ENCODE measurements at regions not wholly inside any gene's neighbourhood (a gene's known extent, or its start where the extent isn't known, plus 50 kb on each side); places are given as distances from the start of the nearest gene placed in this dataset.
"Not testable (repeated sequence)": the region's sequence is repeated elsewhere in the genome, so short reads cannot be mapped to it uniquely, and the experiment has no call there.

DNA sequence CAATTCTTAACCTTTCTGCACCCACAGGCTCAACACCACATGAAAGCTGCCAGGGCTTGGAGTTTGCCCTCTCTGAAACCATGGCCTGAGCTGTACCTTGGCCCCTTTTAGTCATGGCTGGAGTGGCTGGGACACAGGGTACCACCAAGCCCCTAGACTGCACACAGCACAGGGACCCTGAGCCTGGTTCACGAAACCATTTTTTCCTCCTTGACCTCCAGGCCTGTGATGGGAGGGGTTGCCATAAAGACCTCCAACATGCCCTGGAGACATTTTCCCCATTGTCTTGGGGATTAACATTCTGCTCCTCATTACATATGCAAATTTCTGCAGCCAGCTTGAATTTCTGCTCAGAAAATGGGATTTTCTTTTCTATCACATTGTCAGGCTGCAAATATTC, 113.4 kb downstream of the XPNPEP1 start:
- DNase-seq (ENCODE audit: extremely low read depth in 1 of 11, low read depth in 9 of 11, low spot score in 4 of 11), result not testable (repeated sequence)

GRCh38 chr10:109801191-109801590, 122.1 kb downstream of the XPNPEP1 start:
- DNase-seq (ENCODE audit: extremely low read depth in 1 of 11, low read depth in 9 of 11, low spot score in 4 of 11), result not testable (repeated sequence)

GRCh38 chr10:109790647-109791046, 132.7 kb downstream of the XPNPEP1 start:
- DNase-seq (ENCODE audit: extremely low read depth in 1 of 11, low read depth in 9 of 11, low spot score in 4 of 11), result no peak

- no peak for DNase-seq (ENCODE audit: extremely low read depth in 1 of 11, low read depth in 9 of 11, low spot score in 4 of 11)
Observed at GRCh38 chr10:109784236-109784635, 139.1 kb downstream of the XPNPEP1 start.

- DNase-seq (ENCODE audit: extremely low read depth in 1 of 11, low read depth in 9 of 11, low spot score in 4 of 11), result no peak
Observed at GRCh38 chr10:109783286-109783685, 140.0 kb downstream of the XPNPEP1 start.

- DNase-seq (ENCODE audit: extremely low read depth in 1 of 11, low read depth in 9 of 11, low spot score in 4 of 11), result no peak
Observed at GRCh38 chr10:109780997-109781396, 142.3 kb downstream of the XPNPEP1 start.

GRCh38 chr10:109778993-109779392, 144.3 kb downstream of the XPNPEP1 start:
- no peak for DNase-seq (ENCODE audit: extremely low read depth in 1 of 11, low read depth in 9 of 11, low spot score in 4 of 11)

DNA sequence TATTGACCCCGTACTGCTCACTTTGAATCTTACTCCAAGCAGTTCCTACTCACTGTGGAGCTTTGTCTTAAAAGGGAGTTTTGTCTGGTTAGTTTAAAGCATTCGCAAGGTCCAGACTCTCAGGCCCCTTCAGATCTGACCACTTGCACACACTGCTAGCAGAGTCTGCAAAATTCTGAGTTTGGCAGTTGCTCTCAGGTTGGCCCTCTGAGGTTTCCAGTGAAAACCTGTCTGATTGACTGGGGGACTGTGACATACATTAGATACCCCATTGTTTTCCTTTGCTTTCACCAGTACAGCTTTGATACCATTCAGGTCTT, 149.2 kb downstream of the XPNPEP1 start:
- DNase-seq (ENCODE audit: extremely low read depth in 1 of 11, low read depth in 9 of 11, low spot score in 4 of 11), result no peak

- DNase-seq (ENCODE audit: extremely low read depth in 1 of 11, low read depth in 9 of 11, low spot score in 4 of 11), result peak in 8 of 11 donors; percentile 6 to 22 (median 12)
Observed at GRCh38 chr10:109773288-109774120, 149.8 kb downstream of the XPNPEP1 start.

- DNase-seq (ENCODE audit: extremely low read depth in 1 of 11, low read depth in 9 of 11, low spot score in 4 of 11), result no peak
Observed at GRCh38 chr10:109770663-109771062, 152.6 kb downstream of the XPNPEP1 start.

DNA sequence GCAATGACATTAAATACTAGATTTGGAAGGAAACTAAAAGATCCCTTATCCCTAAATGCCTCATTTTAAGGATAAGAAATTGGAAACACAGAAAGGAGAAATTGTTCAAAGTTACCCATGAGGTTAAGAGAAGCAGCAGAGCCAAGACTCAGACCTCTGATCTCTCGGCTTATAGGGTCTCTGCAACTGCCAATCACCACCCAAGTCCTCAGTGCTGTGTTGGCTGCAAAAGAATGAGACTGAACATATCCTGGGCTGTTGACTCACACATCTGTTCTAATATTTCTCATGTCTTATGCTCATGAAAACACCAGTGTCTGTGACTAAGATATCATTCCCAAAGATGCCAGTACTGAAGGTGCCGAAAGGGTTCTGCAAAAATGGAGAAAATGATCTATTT, 153.3 kb downstream of the XPNPEP1 start:
- no peak for DNase-seq (ENCODE audit: extremely low read depth in 1 of 11, low read depth in 9 of 11, low spot score in 4 of 11)

DNA sequence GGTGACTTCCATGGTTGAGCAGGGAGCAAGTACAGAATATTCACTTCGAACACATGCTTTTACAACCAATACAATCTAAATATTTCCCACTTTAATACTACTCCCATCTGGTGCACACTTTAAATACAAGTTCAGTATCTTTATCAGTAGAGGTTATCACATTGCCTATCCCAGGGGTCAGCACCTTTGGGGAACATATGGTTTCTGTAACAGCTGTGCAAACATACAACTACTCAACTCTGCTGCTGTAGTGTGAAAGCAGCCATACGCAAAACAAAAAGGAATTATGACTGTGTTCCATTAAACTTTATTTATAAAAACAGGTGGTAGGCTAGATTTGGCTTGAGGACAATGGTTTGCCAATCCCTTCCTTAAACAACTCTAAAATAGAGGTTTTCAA, 157.5 kb downstream of the XPNPEP1 start:
- DNase-seq (ENCODE audit: extremely low read depth in 1 of 11, low read depth in 9 of 11, low spot score in 4 of 11), result no peak

DNA sequence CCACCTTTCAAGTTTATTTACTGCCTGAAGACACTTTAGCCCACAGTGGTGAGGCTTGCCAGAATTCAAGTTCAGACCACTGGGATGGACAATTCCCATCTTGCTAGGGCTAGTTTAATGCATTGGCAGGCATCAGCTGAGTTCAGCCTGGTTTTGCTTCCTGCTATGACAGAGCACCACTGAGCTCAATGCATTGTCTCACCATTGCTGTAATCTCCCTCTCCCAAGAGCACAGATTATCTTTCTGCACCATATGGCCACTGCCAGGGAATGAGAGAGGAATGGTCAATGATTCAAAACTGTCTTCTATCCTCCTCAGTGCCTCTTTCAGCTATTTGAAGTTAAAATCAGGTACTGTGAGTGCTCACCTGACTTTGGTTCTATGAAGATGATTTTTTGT, 160.8 kb downstream of the XPNPEP1 start:
- no peak for DNase-seq (ENCODE audit: extremely low read depth in 1 of 11, low read depth in 9 of 11, low spot score in 4 of 11)

DNA sequence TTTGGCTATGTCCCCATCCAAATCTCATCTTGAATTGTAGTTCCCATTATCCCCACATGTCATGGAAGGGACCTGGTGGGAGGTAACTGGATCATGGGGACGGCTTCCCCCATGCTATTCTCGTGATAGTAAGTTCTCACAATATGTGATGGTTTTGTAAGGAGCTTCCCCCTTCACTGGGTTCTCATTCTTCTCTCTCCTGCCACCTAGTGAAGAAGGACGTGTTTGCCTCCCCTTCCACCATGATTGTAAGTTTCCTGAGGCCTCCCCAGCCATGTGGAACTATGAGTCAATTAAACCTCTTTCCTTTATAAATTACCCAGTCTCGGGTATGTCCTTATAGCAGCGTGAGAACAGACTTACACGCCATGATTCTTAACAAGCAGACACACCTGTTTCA, 165.6 kb downstream of the XPNPEP1 start:
- not testable (repeated sequence) for DNase-seq (ENCODE audit: extremely low read depth in 1 of 11, low read depth in 9 of 11, low spot score in 4 of 11)

GRCh38 chr10:109746861-109747260, 176.4 kb downstream of the XPNPEP1 start:
- no peak for DNase-seq (ENCODE audit: extremely low read depth in 1 of 11, low read depth in 9 of 11, low spot score in 4 of 11)

- DNase-seq (ENCODE audit: extremely low read depth in 1 of 11, low read depth in 9 of 11, low spot score in 4 of 11), result no peak
Observed at GRCh38 chr10:109744020-109744419, 179.3 kb downstream of the XPNPEP1 start.

- DNase-seq (ENCODE audit: extremely low read depth in 1 of 11, low read depth in 9 of 11, low spot score in 4 of 11), result no peak
Observed at GRCh38 chr10:109743574-109743973, 179.7 kb downstream of the XPNPEP1 start.

DNA sequence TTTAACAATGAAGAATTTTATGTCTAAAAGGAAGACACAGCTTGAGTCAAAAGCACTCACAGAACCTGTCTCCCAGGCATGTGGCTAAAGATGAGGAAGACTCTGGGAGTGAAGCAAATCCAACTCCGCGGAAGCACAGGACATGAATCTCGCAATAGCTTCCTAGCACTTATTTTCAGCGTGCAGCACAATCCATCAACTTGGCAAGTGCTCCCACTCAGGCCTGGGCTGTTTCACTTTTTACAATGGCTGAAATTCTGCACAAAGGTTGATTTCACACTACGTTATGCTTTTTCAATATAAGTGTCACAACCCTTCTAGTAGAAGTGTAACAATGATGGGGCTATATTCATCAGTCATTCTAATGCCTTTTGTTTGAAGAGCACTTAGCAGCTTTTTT, 180.2 kb downstream of the XPNPEP1 start:
- no peak for DNase-seq (ENCODE audit: extremely low read depth in 1 of 11, low read depth in 9 of 11, low spot score in 4 of 11)

DNA sequence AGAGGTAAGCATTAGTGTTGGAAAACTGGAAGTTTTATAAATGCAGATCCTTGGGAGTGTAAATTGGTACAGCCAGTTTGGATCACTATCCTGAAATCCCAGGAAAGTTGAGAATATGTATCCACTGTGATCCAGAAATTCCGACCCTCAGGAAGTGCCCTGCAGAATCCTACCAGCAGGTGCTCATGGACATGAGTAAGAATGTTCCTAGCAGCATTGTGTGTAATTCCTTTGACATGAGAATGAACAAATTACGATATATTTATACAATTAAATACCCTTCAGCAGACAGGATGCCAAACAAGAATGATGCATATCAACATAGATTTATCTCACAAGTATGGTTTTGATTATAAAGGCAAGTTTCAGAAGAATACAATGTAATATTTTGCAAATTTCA, 181.6 kb downstream of the XPNPEP1 start:
- DNase-seq (ENCODE audit: extremely low read depth in 1 of 11, low read depth in 9 of 11, low spot score in 4 of 11), result no peak

DNA sequence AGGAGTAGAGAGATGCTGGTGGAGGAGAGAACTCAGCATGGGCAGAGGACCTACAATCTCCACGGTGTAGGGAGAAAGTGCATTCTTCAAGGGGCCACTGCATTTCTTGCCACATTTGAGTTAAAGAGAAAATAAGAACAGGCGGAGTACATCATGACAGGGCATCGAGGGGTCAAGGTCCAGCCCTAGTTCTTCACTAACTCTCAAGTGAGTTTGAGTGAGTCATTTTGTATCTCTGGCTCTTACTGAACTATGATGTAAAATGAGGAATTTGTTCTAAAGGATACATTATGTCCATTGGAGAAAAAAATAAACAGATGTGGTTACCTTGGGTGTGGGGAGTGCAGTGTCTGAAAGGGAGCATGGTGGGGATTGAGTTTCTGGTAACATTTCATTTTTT, 182.9 kb downstream of the XPNPEP1 start:
- no peak for DNase-seq (ENCODE audit: extremely low read depth in 1 of 11, low read depth in 9 of 11, low spot score in 4 of 11)

DNA sequence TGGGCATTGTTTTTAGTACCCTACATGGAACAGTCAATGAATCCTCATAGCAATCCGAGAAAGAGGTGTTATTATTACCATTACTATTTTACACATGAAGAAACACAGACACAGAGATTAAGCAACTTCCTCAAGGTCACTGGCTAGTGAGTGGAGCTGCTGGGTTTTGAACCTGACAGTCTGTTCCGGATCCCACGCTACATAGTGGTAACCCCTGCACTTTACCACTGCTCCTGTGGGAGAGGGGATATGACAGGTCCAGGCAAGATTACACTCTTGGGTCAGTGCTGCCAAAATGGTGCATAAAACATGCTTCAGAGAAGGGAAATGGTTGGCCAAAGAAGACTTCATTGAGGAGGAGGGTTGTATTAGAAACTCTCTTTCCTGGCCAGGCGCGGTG, 185.7 kb downstream of the XPNPEP1 start:
- no peak for DNase-seq (ENCODE audit: extremely low read depth in 1 of 11, low read depth in 9 of 11, low spot score in 4 of 11)
